ENCODE measurements at regions not wholly inside any gene's neighbourhood (a gene's known extent, or its start where the extent isn't known, plus 50 kb on each side); places are given as distances from the start of the nearest gene placed in this dataset.

GRCh38 chrX:138014577-138014976, 448.6 kb downstream of the ZIC3 start:
- TF ChIP-seq CTCF (IDR thresholded peaks at IDR 0.05) = no peak
- TF ChIP-seq EZH2 (IDR thresholded peaks at IDR 0.05) = no peak

Data from neural progenitor cell (in vitro differentiated cells).